ENCODE measurements at regions not wholly inside any gene's neighbourhood (a gene's known extent, or its start where the extent isn't known, plus 50 kb on each side); places are given as distances from the start of the nearest gene placed in this dataset.

DNA sequence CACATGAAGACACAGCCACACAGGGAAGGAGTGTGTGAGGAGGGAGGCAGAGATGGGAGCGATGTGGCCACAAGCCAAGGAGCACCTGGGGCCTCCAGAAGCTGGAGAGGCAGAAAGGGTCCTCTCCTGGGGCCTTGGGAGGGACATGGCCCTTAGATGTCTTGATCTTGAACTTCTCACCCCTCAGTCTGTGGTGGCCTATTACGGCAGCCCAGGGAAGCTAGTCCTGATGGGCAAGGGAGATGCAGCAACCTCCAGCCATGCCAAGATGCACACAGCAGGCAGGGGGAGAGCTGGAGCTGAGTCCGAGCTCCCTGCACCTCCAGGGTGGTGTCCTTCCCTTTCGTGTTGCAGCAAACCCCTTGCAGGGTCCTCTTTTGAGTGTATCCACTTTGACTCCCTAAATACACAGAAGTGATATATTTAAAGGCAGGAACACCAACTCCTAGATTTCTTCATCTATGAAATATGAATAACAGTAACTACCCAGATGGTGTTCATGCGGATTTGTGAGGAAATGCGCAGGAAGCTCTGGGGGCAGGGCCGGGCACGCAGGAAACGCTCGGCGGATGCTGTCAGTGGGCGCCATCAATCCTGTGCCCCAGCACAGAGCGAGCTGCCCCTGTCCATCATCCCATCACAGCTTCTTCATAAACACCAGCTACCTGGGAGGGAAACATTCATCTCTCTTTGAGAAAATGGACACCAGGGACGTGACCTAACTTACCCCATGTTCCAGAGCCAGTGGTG lies 230.4 kb upstream of the MYT1L start:
- TF ChIP-seq POLR2AphosphoS5 (IDR thresholded peaks at IDR 0.05) = no peak
- TF ChIP-seq, protein P1, sequence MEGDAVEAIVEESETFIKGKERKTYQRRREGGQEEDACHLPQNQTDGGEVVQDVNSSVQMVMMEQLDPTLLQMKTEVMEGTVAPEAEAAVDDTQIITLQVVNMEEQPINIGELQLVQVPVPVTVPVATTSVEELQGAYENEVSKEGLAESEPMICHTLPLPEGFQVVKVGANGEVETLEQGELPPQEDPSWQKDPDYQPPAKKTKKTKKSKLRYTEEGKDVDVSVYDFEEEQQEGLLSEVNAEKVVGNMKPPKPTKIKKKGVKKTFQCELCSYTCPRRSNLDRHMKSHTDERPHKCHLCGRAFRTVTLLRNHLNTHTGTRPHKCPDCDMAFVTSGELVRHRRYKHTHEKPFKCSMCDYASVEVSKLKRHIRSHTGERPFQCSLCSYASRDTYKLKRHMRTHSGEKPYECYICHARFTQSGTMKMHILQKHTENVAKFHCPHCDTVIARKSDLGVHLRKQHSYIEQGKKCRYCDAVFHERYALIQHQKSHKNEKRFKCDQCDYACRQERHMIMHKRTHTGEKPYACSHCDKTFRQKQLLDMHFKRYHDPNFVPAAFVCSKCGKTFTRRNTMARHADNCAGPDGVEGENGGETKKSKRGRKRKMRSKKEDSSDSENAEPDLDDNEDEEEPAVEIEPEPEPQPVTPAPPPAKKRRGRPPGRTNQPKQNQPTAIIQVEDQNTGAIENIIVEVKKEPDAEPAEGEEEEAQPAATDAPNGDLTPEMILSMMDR (IDR thresholded peaks at IDR 0.05) = no peak
- no peak for TF ChIP-seq POLR2A (IDR thresholded peaks at IDR 0.05)
- TF ChIP-seq EP300 (IDR thresholded peaks at IDR 0.05) = no peak

Measured in suprapubic skin (tissue), 4 donors.